Small intestine (tissue), 7 donors: ENCODE measurements at regions not wholly inside any gene's neighbourhood (a gene's known extent, or its start where the extent isn't known, plus 50 kb on each side); places are given as distances from the start of the nearest gene placed in this dataset.

Source experiments
- DNase-seq, 2 donors: peaks; one replicate each; pipeline versions ENCODE4 v3.0.0 to v3.0.0-alpha.2; 2013
- FAIRE-seq: peaks from 2 replicates; lab custom pipeline; 2012; peaks lifted over from hg19 to GRCh38; lab: Jason Lieb, UNC
- H3K27ac ChIP-seq, 3 donors: one replicate each; pipeline ENCODE4 v1.5.1; 2013; ENCODE audit warnings: low read length in 2 of 3, mild to moderate bottlenecking in 2 of 3, control low read depth in 1 of 3, inconsistent platforms in 1 of 3, low read depth in 1 of 3, moderate library complexity in 1 of 3
- H3K27me3 ChIP-seq, 3 donors: one replicate each; pipeline ENCODE4 v1.6.1; 2013; ENCODE audit warnings: low read length in 3 of 3, inconsistent platforms in 1 of 3; ENCODE audit not compliant: control insufficient read depth in 3 of 3, insufficient read depth in 3 of 3
- H3K36me3 ChIP-seq, 3 donors: one replicate each; pipeline ENCODE4 v1.6.1; 2013; ENCODE audit warnings: low read length in 3 of 3, inconsistent platforms in 1 of 3, low read depth in 1 of 3, mild to moderate bottlenecking in 1 of 3, moderate library complexity in 1 of 3; ENCODE audit not compliant: control insufficient read depth in 3 of 3, insufficient read depth in 2 of 3
- H3K4me1 ChIP-seq, 3 donors: one replicate each; pipeline ENCODE4 v1.6.1; 2013; ENCODE audit warnings: low read length in 2 of 3, inconsistent platforms in 1 of 3, low read depth in 1 of 3, mild to moderate bottlenecking in 1 of 3, moderate library complexity in 1 of 3; ENCODE audit not compliant: control insufficient read depth in 3 of 3, insufficient read depth in 2 of 3
- H3K4me3 ChIP-seq, 3 donors: one replicate each; pipeline ENCODE4 v1.5.1; 2013; ENCODE audit warnings: low read length in 3 of 3, control low read depth in 1 of 3, inconsistent platforms in 1 of 3, low read depth in 1 of 3, mild to moderate bottlenecking in 1 of 3, moderate library complexity in 1 of 3
- H3K9me3 ChIP-seq, 2 donors: one replicate each; pipeline ENCODE4 v1.6.1; 2013; ENCODE audit warnings: low read depth in 1 of 2, low read length in 1 of 2; ENCODE audit not compliant: control insufficient read depth in 2 of 2, insufficient read depth in 1 of 2
- WGBS, 3 donors: extraction: QIAGEN DNeasy Blood & Tissue Kit; methylation state at CpG; one replicate each; pipeline ENCODE4 v1.1.7; 2013; 5-methylcytosine and 5-hydroxymethylcytosine counted together
- donor health status: healthy with polysubstance abuse.
- donor health status: control.
- donor health status: control.
- donor health status: Bipolar disorder and iron deficiency.
- donor health status: healthy.

DNA sequence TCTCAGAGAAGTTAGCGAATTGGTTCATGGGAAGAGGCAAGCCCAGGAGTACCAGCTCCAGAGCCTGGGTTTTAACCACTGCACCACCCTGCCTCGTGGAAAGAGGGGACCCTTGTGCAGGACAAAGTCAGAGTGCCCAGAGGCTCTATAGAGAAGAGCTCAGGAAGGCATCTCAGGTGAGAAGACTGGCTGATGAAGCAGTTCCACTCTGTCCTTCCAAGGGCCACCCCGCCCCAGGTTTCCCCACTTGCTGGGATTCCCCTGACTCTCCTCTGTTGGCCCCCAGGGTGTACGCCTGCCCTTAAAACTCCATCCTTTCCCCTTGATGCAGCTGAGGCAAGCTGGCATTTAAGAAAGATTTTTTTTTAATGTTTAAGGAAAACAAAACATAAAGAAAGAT lies 265.8 kb downstream of the BUD13 start:
- peaks cover 3 to 41% (median 10%) of the 10 kb centered on the region in 3 donors for H3K27me3 ChIP-seq
- DNase-seq (no peak), FAIRE-seq (no peak)
- H3K27ac ChIP-seq = no peak overlapping the region
- H3K4me1 ChIP-seq = no peaks in the 10 kb centered on the region
- no peak overlapping the region for H3K4me3 ChIP-seq
- no peaks in the 10 kb centered on the region for H3K9me3 ChIP-seq
- H3K36me3 ChIP-seq = no peaks in the 10 kb centered on the region
- 60 to 80% (median 76%) methylated on average over 4 of the region's 4 CpGs for WGBS, 3 donors

DNA sequence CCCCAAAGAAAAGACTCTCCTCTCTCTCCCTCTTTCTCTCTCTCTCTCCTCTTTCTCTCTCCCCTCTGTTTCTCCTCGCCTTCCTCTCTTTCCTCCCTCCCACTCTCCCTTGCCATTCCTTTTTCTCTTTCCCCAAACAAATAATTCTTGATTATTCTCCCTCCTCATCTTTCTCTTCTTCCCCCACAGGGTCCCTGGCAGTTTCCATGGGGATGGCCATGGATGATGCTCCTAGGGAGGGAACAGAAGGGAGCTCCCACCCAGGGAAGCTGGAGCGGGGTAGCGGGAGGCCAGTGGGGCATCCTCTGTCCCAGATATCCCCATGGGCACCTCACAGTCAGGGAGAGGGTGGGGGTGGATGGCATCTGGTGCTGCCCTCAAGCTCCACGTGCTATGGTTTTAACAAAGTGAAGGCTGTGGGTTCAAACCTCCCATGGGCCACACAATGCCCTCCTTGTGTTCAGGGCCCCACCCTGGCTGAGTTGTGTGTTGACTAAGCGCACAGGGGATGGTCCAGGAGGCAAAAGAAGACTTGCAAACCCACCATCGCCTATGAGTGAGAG lies 266.4 kb downstream of the BUD13 start:
- peaks cover 3 to 48% (median 10%) of the 10 kb centered on the region in 3 donors for H3K27me3 ChIP-seq
- H3K36me3 ChIP-seq = no peaks in the 10 kb centered on the region
- no peak overlapping the region for H3K27ac ChIP-seq
- H3K9me3 ChIP-seq = no peaks in the 10 kb centered on the region
- WGBS, 3 donors = 69 to 73% (median 72%) methylated on average over 6 of the region's 6 CpGs
- H3K4me1 ChIP-seq = no peaks in the 10 kb centered on the region
- FAIRE-seq = no peak
- DNase-seq = no peak
- H3K4me3 ChIP-seq = no peak overlapping the region

DNA sequence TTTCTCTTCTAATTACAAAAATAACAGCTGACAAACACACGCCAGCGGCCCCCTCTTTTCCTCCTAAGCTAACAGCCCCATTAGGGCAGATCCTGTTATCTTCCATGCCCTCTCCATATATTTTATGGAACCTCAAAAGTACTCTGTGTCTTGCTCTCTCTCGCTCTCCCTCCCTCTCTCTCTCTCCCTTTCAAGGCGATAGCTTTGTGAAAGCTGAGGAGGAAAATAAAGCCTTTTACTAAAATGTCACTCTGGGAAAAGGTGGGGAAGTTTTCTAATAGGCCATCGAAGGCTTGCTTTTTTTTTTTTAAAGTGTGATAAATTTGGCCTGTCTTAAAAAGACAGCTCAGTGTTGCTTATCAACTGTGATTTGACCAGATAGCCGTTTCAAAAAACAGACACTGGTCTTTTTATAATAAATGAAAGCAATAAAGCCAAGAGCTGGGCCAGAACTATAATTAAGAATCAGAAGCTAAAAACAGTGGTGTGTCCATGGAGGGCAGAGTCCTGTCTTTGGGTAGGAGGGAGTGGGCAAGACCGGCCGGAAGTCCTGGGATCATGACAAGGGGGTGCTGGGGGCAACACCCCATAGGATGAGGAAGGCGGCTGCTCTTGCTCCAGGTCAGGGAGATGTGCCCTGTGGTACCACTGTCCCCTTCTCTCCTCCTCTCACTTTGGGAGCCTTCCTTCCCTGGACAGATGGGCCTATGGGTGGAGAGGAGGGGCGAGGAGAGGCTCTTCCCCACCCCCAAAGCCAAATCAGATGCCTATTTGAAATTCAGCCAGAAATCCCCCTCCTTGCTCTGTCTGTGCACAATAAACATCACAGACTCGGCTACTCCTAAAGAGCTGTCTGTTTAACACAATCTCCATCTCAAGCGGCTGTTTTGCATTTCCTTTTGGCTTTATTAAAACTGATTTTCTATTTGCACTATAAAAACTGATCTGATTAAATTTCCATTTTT lies 267.2 kb downstream of the BUD13 start:
- DNase-seq = no peak
- peaks cover 3 to 55% (median 12%) of the 10 kb centered on the region in 3 donors for H3K27me3 ChIP-seq

DNA sequence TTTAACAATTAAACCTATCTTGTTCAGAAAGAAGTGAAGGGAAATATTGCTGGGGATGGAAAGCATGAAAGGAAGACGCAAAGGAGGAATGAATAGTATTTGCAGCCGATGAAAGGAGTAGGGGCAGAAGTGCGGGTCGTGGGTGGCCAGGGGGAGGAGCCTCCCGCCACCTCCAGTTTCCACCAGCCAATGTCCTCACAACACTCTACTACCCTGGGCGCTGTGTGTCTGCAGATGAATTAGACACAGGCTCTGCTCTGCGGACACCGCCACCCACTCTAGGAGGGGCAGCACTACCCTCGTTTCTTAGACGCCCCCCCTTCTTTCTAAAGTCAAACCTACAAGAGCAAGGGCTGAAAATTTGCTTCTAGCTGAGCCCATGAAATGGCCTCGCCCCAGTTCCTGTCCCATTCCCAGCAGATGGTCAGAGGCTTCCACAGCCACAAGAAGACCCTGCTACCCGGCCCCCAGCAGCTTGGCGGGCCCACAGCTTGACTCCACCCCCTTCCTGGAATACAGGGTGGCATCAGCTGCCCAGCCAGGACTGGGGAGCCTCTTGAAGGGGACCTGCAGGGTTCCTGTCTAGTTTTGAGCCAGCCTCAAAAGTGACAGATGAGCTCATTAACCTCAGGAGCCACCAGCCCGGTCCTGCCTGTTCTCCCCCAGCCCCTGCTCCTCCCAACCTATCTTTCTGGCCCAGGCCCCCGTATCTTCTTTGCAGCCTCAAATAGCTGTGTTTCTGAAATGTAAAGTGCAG lies 268.1 kb downstream of the BUD13 start:
- WGBS, 3 donors = 64 to 77% (median 69%) methylated on average over 14 to 15 of the region's 15 CpGs
- no peak for FAIRE-seq
- Histone ChIP-seq H3K27me3 (peaks cover 3 to 62% (median 10%) of the 10 kb centered on the region in 3 donors), H3K4me1 (no peaks in the 10 kb centered on the region), H3K36me3 (no peaks in the 10 kb centered on the region), H3K9me3 (no peaks in the 10 kb centered on the region), H3K27ac (no peak overlapping the region), H3K4me3 (no peak overlapping the region)
- DNase-seq = no peak

More for the DNA sequence above, 267.2 kb downstream of the BUD13 start:
- no peaks in the 10 kb centered on the region for H3K9me3 ChIP-seq
- no peak for FAIRE-seq
- H3K36me3 ChIP-seq = no peaks in the 10 kb centered on the region
- WGBS, 3 donors = 49 to 56% (median 54%) methylated on average over 12 of the region's 12 CpGs
- H3K4me3 ChIP-seq = no peak overlapping the region
- no peak overlapping the region for H3K27ac ChIP-seq
- no peaks in the 10 kb centered on the region for H3K4me1 ChIP-seq

DNA sequence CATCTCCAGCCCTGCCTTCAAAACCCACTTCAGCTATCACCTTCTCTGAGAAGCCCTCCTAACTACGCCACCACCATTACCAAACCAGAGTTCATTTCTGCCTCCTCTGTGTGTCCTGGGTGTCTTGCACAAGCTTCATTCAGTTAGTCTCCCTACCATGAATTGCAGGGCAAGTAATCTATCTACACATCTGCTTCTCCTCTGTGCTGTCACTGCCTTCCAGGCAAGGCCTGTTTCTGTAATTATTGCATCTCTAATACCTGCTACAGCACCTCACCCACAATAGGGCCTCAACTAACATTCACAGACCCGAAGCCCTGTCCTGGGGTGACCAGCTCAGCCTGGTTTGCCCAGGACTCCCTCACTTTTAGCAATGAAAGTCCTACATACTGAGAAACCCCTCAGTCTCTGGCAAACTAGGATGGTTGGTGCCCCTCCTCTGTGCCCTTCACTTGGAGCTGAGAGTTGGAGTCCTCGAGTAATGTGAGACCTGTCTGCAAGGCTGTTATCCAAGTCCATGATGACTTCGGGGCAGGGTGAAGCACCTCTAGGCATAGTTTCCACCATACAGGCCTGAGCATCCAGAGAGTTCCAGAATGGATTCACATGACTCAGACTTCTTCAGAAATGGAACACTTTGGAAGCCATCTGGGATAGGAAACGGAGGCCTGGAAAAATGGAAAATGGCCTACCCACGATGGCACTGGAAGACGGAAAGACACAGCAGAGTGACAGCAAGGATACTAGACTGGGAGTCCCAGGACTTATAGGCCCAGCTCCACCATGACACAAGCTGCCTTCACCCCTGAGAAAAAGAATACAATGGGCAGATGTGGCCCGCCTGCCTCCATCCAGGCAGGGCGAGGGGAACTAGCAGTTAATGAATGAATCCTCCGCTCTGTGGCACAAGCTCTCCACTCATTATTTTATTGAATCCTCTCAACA lies 269.3 kb downstream of the BUD13 start:
- H3K4me1 ChIP-seq = no peaks in the 10 kb centered on the region
- no peak overlapping the region for H3K4me3 ChIP-seq
- FAIRE-seq (no peak), DNase-seq (no peak)
- H3K27ac ChIP-seq = no peak overlapping the region
- H3K9me3 ChIP-seq = no peaks in the 10 kb centered on the region
- H3K27me3 ChIP-seq = peaks cover 3 to 66% (median 8%) of the 10 kb centered on the region in 3 donors
- WGBS, 3 donors = 88 to 90% (median 90%) methylated on average over 10 of the region's 10 CpGs
- no peaks in the 10 kb centered on the region for H3K36me3 ChIP-seq

DNA sequence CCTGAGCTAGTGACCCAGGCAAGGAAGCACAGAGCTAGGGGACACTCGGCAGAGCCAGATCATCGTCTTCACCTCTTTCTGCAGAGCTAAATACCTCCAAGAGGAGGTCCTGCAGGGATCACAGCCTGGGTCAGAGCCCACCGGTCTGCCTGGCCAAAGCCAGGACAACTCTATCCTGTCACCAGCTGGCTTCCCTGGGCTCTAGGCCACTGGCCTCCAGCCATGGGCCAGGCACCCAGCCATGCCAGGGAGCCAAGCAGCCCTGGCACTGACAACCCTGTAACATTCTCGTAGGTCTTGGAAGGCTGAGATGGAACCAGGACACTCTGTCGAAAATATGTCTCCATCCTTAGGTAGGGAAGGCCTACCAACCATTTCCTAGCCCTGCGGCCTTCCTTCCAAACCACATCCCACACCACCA lies 270.1 kb downstream of the BUD13 start:
- no peak for DNase-seq
- Histone ChIP-seq H3K36me3 (no peaks in the 10 kb centered on the region), H3K9me3 (no peaks in the 10 kb centered on the region), H3K4me1 (no peaks in the 10 kb centered on the region), H3K27me3 (peaks cover 3 to 65% (median 8%) of the 10 kb centered on the region in 3 donors), H3K27ac (no peak overlapping the region), H3K4me3 (no peak overlapping the region)
- no peak for FAIRE-seq
- WGBS, 3 donors = 86 to 91% (median 88%) methylated on average over 6 of the region's 6 CpGs

DNA sequence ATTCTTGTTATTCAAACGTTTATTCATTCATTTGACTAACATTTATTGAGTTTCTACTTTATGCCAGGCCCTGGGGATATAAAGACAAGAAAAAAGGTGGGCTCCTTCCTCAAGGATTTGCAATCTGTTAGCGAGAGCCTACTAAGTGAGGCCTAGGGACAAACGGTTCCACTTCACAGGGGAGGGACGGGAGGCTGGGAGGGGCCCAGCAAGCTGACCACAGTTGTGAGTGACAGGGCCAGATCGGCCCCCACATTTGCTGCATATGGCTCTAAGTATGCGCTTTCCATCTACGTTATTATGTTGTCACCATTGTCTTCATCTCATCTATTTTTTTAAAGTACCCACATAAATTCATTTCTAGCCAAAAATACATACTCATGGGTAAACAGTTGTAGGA lies 271.1 kb downstream of the BUD13 start:
- no peaks in the 10 kb centered on the region for H3K4me1 ChIP-seq
- no peaks in the 10 kb centered on the region for H3K36me3 ChIP-seq
- 61 to 82% (median 68%) methylated on average over 7 of the region's 7 CpGs for WGBS, 3 donors
- no peak for FAIRE-seq
- H3K27ac ChIP-seq = no peak overlapping the region
- no peaks in the 10 kb centered on the region for H3K9me3 ChIP-seq
- DNase-seq = no peak
- peaks cover 3 to 61% (median 4%) of the 10 kb centered on the region in 3 donors for H3K27me3 ChIP-seq
- no peak overlapping the region for H3K4me3 ChIP-seq
